Ovary (tissue), 3 donors: ENCODE measurements at regions not wholly inside any gene's neighbourhood (a gene's known extent, or its start where the extent isn't known, plus 50 kb on each side); places are given as distances from the start of the nearest gene placed in this dataset.

Experiments
- POLR2A ChIP-seq: fragments of 450-650 bp; IDR thresholded peaks from one replicate; pipeline ENCODE4 v1.6.1; 2017; ENCODE audit warnings: antibody characterized with exemption, mild to moderate bottlenecking, moderate library complexity
- TF ChIP-seq, protein P1 (sequence below), 3 donors: fragments of 450-650 bp in 2 of 3; fragments of 200-600 bp in 1 of 3; IDR thresholded peaks; one replicate each; pipeline versions ENCODE4 v1.5.1 to v1.8.0; 2016 to 2022; ENCODE audit warnings: antibody characterized with exemption in 3 of 3, mild to moderate bottlenecking in 1 of 3
- donor health status: DM: no; HTN: no; CAD: no.

DNA sequence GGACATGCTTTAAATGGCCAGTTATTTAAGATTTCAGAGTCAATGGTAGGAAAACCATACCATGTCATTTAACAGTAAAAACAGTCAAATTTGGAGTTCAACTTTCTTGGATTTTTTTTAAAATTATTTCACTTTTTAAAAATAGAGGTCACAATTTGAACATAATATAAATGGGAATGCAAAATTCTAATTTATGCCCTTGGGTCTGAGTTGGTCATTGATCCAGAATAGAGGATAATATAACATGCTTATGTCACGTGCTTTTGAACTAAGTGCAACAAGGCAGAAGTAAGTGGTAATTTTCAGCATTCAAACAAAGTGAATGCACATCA is 113.1 kb upstream of the SLC35F3 start:
- TF ChIP-seq POLR2A = no peak
- TF ChIP-seq, protein P1, sequence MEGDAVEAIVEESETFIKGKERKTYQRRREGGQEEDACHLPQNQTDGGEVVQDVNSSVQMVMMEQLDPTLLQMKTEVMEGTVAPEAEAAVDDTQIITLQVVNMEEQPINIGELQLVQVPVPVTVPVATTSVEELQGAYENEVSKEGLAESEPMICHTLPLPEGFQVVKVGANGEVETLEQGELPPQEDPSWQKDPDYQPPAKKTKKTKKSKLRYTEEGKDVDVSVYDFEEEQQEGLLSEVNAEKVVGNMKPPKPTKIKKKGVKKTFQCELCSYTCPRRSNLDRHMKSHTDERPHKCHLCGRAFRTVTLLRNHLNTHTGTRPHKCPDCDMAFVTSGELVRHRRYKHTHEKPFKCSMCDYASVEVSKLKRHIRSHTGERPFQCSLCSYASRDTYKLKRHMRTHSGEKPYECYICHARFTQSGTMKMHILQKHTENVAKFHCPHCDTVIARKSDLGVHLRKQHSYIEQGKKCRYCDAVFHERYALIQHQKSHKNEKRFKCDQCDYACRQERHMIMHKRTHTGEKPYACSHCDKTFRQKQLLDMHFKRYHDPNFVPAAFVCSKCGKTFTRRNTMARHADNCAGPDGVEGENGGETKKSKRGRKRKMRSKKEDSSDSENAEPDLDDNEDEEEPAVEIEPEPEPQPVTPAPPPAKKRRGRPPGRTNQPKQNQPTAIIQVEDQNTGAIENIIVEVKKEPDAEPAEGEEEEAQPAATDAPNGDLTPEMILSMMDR (IDR thresholded peaks at IDR 0.05) = no peak
